KOPT-K1 (cell line): ENCODE measurements at regions not wholly inside any gene's neighbourhood (a gene's known extent, or its start where the extent isn't known, plus 50 kb on each side); places are given as distances from the start of the nearest gene placed in this dataset.
"Not testable (repeated sequence)": the region's sequence is repeated elsewhere in the genome, so short reads cannot be mapped to it uniquely, and the experiment has no call there.

Source experiments
- H3K27ac ChIP-seq: fragments of 200-600 bp; sonication (generic); 2 replicates; pipeline ENCODE4 v1.5.1; 2016; ENCODE audit warnings: antibody characterized with exemption, mild to moderate bottlenecking, low read depth, low read length; ENCODE audit not compliant: poor library complexity, severe bottlenecking
- H3K36me3 ChIP-seq: fragments of 200-600 bp; sonication (generic); 2 replicates; pipeline ENCODE4 v1.5.1; 2017; ENCODE audit warnings: antibody characterized with exemption, mild to moderate bottlenecking, low read length, moderate library complexity; ENCODE audit not compliant: insufficient read depth
- H3K9me3 ChIP-seq: fragments of 200-600 bp; sonication (generic); 2 replicates; pipeline ENCODE4 v1.5.1; 2017; ENCODE audit warnings: antibody characterized with exemption, low read length, mild to moderate bottlenecking; ENCODE audit not compliant: insufficient read depth, poor library complexity, severe bottlenecking

DNA sequence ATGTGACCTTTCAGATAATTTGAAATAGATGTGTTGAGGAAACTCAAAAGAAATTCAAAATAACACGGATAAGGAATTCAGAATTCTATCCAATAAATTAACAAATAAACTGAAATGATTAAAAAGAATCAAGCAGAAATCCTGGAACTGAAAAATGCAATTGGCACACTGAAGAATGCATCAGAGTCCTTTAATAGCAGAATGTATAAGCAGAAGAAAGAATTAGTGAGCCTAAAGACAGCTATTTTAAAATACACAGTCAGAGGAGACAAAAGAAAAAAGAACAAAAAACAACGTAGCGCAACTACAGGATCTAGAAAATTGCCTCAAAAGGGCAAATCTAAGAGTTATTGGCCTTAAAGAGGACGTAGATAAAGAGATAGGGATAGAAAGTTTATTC, 99.6 kb upstream of the SAMSN1 start:
- no peaks in the 10 kb centered on the region for H3K36me3 ChIP-seq
- no peak overlapping the region for H3K27ac ChIP-seq
- peaks cover 18% of the 10 kb centered on the region for H3K9me3 ChIP-seq

DNA sequence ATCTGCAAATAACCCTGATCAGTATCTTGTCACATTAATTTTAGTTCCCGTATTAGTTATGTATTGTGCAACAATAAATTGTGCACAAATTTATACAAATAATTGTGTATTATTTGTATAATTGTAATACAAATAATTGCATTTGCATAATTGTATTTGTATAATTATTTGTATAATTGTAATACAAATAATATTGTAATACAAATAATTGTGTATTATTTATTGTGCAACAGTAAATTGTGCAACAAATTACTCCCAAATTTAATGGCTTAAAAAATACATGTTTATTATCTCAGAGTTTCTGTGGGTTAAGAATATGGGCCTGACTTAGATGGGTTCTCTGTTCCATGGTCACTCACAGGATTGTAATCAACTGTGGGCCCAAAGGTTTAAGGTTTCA, 86.2 kb upstream of the SAMSN1 start:
- H3K9me3 ChIP-seq, result peaks cover 3% of the 10 kb centered on the region
- no peaks in the 10 kb centered on the region for H3K36me3 ChIP-seq
- no peak overlapping the region for H3K27ac ChIP-seq

DNA sequence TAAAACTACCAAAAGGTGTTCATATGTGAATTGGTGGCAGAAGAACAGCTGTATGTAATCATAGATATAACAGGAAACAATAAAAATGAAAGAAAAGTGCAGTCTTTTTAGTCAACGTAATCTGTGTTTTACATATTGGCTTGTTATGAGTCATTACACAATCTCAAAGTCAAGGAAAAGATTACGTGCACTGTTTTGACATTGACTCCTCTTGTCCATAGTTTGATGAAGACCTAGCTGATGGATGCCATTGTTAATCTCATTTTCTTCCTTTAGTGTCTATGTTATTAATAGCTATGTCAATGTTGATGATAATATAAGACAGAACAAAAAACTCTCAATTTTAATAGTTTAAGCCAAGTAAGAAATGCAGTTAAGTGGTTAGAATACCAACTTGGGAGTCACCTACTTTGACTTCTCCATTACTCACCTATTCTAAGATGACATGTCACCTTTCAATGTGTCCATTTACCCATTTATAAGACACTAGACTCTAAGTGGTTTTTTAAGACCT, 84.5 kb upstream of the SAMSN1 start:
- H3K9me3 ChIP-seq, result no peaks in the 10 kb centered on the region

DNA sequence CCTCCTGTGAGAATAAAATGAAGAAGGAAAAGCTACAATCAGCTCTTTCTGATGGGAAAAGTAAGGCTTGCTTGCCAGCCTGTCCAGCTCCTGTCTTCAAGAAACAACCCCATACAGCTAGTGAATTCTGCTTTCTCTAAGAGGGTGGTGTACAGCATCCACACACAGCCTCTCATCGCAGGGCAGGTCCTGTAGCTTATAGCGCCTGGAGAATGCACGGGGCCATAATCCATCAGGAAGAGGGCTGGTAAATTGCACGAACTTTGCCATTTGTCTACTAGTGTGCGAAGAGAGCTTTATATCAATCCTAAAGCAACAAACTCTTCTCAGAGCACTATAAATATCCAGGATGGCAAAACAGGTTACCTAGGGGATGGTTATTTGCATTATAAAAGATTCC, 83.3 kb upstream of the SAMSN1 start:
- no peaks in the 10 kb centered on the region for H3K36me3 ChIP-seq
- no peaks in the 10 kb centered on the region for H3K9me3 ChIP-seq
- H3K27ac ChIP-seq, result no peak overlapping the region

More for the DNA sequence above, 84.5 kb upstream of the SAMSN1 start:
- Histone ChIP-seq H3K27ac (no peak overlapping the region), H3K36me3 (no peaks in the 10 kb centered on the region)

DNA sequence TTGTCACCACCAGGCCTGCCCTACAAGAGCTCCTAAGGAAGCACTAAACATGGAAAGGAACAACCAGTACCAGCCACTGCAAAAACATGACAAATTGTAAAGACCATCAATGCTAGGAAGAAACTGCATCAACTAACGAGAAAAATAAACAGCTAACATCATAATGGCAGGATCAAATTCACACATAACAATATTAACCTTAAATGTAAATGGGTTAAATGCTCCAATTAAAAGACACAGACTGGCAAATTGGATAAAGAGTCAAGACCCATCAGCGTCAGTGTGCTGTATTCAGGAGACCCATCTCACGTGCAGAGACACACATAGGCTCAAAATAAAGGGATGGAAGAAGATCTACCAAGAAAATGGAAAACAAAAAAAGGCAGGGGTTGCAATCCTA, 77.0 kb upstream of the SAMSN1 start:
- H3K9me3 ChIP-seq, H3K27ac ChIP-seq, H3K36me3 ChIP-seq: not testable (repeated sequence)

DNA sequence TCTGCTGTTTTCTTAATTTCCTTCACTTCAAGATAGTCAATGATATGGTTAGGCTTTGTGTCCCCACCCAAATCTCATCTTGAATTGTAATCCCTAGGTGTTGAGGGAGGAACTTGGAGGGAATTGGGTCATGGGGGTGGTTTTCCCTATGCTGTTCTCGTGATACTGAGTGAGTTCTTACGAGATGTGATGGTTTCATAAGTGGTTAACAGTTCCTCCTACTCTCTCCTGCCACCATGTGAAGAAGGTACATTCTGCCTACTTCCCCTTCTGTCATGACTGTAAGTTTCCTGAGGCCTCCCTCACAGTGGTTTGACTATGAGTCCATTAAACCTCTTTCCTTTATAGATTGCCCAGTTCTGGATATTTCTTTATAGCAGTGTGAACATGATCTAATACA, 74.0 kb upstream of the SAMSN1 start:
- H3K27ac ChIP-seq, result no peak overlapping the region
- H3K36me3 ChIP-seq, result no peaks in the 10 kb centered on the region

DNA sequence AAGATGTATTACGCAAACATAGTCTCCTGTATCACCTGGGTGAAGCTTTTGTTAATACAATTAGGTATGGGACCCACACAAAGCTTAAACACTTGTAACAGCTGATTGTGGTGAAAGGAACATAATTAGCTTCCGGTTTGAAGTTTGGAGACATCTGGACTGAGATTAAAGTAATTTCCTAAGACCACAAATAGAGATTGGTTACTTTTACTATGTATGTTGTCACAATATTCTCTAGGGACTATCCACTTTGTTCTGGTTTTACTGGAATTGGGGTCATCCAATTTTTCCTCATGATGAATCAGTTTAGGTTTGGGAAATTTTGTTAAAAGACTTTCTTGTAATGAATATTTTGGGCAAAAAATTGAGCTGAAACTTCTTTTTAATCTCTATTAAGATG, 71.8 kb upstream of the SAMSN1 start:
- Histone ChIP-seq H3K36me3 (no peaks in the 10 kb centered on the region), H3K9me3 (peaks cover 9% of the 10 kb centered on the region), H3K27ac (no peak overlapping the region)

More for the DNA sequence above, 74.0 kb upstream of the SAMSN1 start:
- H3K9me3 ChIP-seq, result peaks cover 9% of the 10 kb centered on the region

DNA sequence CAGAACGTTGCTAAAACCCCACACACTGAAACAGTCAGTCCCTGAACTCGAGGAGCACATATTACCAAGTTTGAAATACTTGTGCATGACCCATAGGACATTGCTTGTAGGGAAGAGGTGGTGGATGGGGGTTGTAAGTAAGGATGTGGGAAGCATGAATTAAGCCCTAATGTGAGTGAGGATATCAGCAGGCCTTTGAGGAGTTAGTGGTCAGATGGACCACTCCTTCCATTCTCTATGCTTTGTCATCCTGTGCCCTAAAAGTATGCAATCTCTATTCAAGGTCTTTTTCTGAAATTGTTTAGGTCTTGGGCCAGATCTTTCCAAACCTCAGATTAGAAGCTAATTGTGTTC, 70.9 kb upstream of the SAMSN1 start:
- Histone ChIP-seq H3K27ac (no peak overlapping the region), H3K36me3 (no peaks in the 10 kb centered on the region), H3K9me3 (peaks cover 9% of the 10 kb centered on the region)

DNA sequence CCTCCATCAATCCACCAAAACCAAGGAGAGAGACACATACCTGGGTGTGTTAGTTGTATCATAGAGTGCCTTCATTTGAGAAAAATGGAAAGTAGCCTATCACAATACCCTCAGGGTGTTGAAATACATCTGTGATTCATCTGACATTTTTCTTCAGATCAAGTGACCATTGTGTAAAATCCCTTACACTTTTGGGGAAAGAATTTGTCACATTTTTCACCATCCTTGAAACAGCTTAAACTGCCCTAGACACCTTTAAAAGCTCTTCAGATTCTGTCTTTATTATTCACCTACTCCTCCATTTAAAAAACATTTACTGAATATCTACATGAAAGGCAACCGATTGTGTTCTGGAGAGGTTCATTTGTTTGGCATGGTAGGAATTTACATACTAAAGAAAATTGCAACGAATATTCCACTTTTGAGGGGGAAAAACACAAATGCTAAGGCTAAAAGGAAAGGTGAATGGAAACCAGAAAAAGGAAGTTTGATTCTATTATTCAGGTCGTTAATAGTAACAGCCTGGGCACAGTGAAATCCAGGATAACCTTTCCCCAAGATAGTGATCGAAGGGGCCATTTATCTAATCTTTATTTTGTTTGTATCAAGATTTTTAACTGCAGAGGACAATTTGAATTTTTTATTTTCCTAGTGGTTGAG, 70.4 kb upstream of the SAMSN1 start:
- H3K9me3 ChIP-seq, result peaks cover 9% of the 10 kb centered on the region
- no peak overlapping the region for H3K27ac ChIP-seq
- no peaks in the 10 kb centered on the region for H3K36me3 ChIP-seq

DNA sequence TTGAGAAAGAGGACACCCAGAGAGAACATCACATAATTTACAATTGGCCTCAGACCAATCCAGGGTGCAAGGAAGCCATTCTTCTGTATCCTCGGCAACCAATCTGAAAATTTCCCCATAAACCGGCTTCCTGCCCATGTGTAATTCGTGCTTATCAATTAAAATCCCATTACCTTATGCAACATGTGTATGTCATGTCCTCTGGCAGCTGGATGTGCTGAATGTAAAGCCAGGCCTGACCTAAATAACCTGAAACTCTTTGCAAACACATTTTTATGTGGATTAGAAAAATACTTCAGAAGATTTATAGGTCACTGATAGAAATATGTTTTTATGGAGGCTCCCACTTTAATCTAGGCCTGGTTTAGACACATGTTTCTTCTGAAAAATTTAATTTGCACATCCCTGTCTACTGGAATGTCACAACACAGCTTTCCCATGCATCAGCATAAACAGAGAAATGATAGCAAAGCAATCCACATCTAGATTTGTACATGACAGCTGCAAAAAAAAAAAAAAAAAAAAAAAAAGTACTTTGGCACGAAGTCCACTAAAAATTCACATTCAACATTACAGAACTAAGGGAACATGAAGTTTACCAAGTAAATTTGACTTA, 69.4 kb upstream of the SAMSN1 start:
- Histone ChIP-seq H3K27ac (no peak overlapping the region), H3K9me3 (peaks cover 4% of the 10 kb centered on the region), H3K36me3 (no peaks in the 10 kb centered on the region)

DNA sequence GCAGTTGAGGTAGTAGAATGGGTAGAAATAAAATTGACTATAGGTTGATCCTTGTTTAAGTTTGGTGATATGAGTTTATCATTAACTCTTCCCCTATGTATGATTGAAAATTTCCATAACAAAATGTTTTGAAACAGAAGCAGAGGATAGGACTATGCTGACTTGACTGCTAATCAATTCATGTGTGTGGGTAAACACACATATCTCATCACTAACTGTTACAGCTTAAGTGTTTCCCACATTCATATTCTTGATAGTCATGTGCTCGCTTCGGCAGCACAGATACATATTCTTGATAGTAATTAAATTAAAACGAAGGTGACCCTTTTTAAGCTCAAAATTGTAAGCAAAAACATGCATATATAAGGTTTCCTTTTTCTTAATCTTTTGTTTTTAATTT, 68.2 kb upstream of the SAMSN1 start:
- Histone ChIP-seq H3K9me3 (no peaks in the 10 kb centered on the region), H3K27ac (no peak overlapping the region), H3K36me3 (no peaks in the 10 kb centered on the region)

DNA sequence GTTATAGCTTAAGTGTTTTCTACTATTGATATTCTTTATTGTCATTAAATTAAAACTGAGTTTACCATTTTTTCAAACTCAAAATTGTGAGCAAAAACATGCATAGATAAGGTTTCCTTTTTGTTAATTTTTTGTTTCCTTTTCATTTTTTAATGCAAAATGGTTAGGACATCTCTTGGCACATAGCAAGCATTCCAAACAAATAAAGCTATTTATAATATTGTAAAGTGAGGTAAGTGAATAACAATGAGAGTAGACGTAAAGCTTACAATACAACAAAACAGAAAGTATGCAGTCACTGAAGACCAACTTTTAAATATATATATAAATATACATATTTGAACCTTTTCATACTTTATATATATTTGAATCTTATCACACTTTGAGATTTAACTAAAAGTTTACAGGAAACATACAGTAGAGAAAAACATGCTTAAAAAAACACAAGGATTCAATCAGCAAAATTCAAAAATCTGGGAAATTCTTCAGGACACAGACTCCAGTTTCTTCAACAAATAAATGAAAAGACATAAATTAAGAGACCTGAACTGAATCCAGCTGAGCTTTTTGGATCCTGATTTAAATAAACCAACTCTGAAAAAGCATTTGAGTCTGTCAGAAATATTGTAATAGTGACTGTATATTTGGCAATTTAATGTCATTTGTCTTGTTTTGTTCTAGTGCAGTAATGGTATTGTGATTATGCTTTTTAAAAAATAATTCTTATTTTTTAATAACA, 67.5 kb upstream of the SAMSN1 start:
- no peak overlapping the region for H3K27ac ChIP-seq

DNA sequence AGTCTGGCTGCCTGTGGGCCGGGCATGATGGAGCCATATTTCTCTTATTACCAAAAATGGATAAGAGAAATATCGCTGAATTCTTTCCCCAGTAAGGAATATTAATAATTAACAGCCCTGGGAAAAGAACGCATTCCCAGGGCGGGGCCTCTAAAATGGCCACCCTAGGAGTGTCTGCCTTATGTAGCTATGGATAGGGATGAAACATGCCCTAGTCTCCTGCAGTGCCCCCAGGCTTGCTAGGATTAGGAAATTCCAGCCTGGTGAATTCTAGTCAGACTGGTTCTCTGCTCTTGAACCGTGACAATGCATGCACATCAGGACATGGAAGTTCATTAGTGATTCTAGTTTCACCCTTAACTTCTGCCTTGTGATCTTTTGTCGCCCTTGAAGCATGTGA, 64.0 kb upstream of the SAMSN1 start:
- not testable (repeated sequence) for H3K27ac ChIP-seq, H3K36me3 ChIP-seq, H3K9me3 ChIP-seq

More for the DNA sequence above, 67.5 kb upstream of the SAMSN1 start:
- Histone ChIP-seq H3K9me3 (no peaks in the 10 kb centered on the region), H3K36me3 (no peaks in the 10 kb centered on the region)

DNA sequence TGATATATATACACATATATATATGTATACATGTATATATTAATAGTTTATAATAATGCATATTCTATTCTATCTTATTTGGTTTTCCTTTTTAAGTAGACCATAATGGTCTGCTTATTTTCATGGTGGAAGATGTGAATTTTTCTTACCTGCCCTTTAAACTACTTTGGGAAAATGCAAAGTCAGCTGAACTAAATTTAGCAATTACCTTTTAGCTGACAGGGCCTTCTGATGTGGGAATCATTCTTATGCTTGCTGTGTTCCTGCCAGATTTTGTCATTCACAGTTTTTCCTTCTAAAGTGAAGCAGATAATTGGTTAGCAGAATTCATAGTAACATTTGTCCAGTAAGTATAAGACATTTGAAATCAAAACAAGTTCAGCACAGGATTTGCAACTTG, 63.2 kb upstream of the SAMSN1 start:
- Histone ChIP-seq H3K36me3 (no peaks in the 10 kb centered on the region), H3K9me3 (no peaks in the 10 kb centered on the region), H3K27ac (no peak overlapping the region)

DNA sequence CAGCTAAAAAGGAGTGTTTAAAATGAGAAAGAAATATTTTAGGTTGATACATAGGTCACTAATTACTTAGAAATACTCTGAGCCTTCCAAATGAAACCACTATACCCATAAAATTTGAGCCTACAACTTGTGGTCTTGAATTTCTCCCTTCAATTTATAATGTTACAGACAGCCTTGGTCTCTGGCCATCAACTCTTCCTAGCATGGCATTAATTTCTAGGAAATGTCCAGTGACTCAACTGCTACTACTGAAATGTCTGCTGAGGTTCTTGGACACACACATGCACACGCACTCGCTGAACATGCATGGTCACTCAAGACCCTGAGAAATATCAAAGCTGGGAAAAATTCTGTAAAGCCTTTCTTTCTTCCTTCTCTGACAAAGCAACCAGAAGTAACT, 61.1 kb upstream of the SAMSN1 start:
- H3K27ac ChIP-seq, result no peak overlapping the region
- no peaks in the 10 kb centered on the region for H3K9me3 ChIP-seq
- no peaks in the 10 kb centered on the region for H3K36me3 ChIP-seq
